ENCODE measurements at regions not wholly inside any gene's neighbourhood (a gene's known extent, or its start where the extent isn't known, plus 50 kb on each side); places are given as distances from the start of the nearest gene placed in this dataset.

DNA sequence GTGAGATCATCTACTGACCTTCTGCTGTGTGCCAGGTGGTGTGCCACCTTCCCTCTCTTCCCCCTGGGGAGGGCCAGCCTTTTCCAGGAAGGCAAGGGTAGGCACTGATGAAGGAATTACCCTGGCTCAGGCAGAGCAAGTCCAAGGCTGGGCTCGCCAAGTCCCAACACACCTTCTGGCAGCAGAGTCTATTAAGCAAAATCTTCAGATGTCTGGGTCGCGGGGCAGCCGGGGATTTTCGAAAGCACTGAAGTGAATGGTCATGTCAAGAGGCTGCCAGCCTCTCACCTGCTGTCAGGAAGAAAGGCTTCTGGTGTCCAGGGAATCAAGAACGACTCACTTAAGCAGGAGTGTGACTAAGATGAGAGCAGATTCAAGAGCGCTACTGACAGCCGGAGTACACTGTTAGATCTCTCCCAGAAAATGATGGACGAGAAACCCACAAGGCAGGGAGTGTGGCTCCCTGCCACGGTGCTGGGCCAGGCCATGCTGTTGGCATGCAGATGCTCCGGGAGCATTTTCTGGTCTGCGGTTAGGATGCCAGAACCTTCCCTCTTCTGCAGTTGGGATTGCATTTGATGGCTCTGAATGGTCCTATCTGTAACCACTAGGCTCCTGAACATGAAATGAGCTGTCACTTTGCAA, 479.8 kb downstream of the SHQ1 start:
- no peak for DNase-seq (ENCODE audit: low read depth)
- H3K4me3 ChIP-seq (ENCODE audit: low read depth, low read length): no peak overlapping the region
- no peaks in the 10 kb centered on the region for H3K27me3 ChIP-seq (ENCODE audit: control insufficient read depth, insufficient read depth, low read length)
- H3K36me3 ChIP-seq (ENCODE audit: control insufficient read depth, insufficient read depth, low read length): no peaks in the 10 kb centered on the region
- TF ChIP-seq, protein P1, sequence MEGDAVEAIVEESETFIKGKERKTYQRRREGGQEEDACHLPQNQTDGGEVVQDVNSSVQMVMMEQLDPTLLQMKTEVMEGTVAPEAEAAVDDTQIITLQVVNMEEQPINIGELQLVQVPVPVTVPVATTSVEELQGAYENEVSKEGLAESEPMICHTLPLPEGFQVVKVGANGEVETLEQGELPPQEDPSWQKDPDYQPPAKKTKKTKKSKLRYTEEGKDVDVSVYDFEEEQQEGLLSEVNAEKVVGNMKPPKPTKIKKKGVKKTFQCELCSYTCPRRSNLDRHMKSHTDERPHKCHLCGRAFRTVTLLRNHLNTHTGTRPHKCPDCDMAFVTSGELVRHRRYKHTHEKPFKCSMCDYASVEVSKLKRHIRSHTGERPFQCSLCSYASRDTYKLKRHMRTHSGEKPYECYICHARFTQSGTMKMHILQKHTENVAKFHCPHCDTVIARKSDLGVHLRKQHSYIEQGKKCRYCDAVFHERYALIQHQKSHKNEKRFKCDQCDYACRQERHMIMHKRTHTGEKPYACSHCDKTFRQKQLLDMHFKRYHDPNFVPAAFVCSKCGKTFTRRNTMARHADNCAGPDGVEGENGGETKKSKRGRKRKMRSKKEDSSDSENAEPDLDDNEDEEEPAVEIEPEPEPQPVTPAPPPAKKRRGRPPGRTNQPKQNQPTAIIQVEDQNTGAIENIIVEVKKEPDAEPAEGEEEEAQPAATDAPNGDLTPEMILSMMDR (IDR thresholded peaks at IDR 0.05; ENCODE audit: insufficient read depth, low read length, poor library complexity, severe bottlenecking): no peak

DNA sequence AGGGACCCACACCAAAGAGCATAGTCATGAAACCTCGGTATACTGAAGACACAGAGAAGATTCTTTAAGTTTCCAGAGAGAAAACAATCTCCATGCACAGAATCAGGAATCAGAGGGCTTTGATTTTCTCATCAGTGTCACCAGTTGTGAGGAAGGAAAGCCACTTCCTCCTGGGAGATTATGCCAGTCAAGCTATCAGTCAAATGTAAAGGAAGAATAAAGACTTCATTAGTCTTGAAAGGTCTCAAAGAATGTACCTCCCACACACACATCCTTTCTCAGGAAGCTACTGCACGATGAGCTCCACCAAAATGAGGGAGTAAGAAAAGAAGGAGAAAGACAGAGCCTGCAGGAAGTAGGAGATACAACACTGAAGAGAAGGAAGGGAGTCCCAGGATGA, 486.3 kb downstream of the SHQ1 start:
- H3K4me3 ChIP-seq (ENCODE audit: low read depth, low read length): no peak overlapping the region
- DNase-seq (ENCODE audit: low read depth): no peak
- no peaks in the 10 kb centered on the region for H3K36me3 ChIP-seq (ENCODE audit: control insufficient read depth, insufficient read depth, low read length)
- no peaks in the 10 kb centered on the region for H3K27me3 ChIP-seq (ENCODE audit: control insufficient read depth, insufficient read depth, low read length)
- TF ChIP-seq, protein P1 (IDR thresholded peaks at IDR 0.05; ENCODE audit: insufficient read depth, low read length, poor library complexity, severe bottlenecking): no peak

DNA sequence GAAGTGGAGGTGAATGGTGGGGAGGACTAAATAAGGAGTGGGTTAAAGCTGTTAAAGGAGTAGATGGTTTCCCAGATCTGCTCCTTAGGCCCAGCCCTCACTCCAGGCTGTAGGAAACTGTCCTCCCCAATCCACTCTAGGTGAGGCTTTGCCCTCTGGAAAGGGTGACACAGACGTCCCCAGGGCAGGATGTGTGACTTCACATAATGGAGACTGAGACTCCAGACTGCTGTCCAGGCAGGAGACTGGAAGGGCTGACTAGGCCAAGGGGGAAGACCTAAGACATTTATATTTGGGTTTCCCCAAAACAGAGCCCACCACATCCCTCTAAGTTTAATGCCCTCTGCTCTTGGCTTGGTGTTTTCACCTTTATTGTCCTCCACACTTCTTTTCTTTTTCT, 488.5 kb downstream of the SHQ1 start:
- H3K36me3 ChIP-seq (ENCODE audit: control insufficient read depth, insufficient read depth, low read length): no peaks in the 10 kb centered on the region
- no peak overlapping the region for H3K4me3 ChIP-seq (ENCODE audit: low read depth, low read length)
- no peak for DNase-seq (ENCODE audit: low read depth)
- H3K27me3 ChIP-seq (ENCODE audit: control insufficient read depth, insufficient read depth, low read length): no peaks in the 10 kb centered on the region
- TF ChIP-seq, protein P1 (IDR thresholded peaks at IDR 0.05; ENCODE audit: insufficient read depth, low read length, poor library complexity, severe bottlenecking): no peak

DNA sequence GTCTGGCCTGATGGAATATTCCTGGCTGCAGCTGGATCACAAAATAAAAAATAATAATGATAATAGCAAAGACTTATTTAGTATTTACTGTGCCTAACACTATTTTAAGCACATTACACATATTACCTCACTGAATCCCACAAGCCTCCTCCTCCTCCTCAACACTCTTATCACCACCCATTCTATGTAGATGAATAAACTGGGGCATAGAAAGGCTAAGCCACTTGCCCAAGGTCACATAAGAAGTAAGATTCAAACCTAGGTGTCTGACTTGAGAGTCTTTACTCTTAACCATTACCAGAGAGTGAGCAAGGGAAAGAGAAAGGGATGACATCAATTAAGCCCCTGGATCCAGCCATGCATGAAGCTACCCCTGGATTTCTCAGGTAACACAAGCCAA, 493.1 kb downstream of the SHQ1 start:
- H3K27me3 ChIP-seq (ENCODE audit: control insufficient read depth, insufficient read depth, low read length): no peaks in the 10 kb centered on the region
- DNase-seq (ENCODE audit: low read depth): no peak
- H3K4me3 ChIP-seq (ENCODE audit: low read depth, low read length): no peak overlapping the region
- TF ChIP-seq, protein P1 (IDR thresholded peaks at IDR 0.05; ENCODE audit: insufficient read depth, low read length, poor library complexity, severe bottlenecking): no peak
- no peaks in the 10 kb centered on the region for H3K36me3 ChIP-seq (ENCODE audit: control insufficient read depth, insufficient read depth, low read length)

DNA sequence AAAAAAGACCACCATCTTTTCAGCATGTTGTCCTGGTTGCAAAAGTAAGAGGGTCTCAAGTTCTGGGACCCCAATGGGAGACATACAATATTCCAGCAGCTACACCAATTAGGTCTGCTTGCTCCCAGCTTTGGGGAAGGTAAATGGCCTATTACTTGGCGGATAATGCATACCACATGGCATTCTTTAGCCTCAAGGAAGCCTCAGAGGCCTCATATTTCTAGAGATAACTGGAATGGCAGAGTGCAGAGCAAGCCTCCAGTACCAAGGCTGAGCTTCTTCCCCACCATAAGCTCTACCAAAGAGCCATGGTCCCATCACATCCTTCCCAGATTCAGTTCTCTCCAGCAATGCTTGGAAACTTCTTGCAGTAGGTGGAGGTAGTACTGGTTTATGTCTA, 493.8 kb downstream of the SHQ1 start:
- no peaks in the 10 kb centered on the region for H3K27me3 ChIP-seq (ENCODE audit: control insufficient read depth, insufficient read depth, low read length)
- DNase-seq (ENCODE audit: low read depth): no peak
- H3K4me3 ChIP-seq (ENCODE audit: low read depth, low read length): no peak overlapping the region

More for the DNA sequence above, 493.8 kb downstream of the SHQ1 start:
- TF ChIP-seq, protein P1 (IDR thresholded peaks at IDR 0.05; ENCODE audit: insufficient read depth, low read length, poor library complexity, severe bottlenecking): no peak
- H3K36me3 ChIP-seq (ENCODE audit: control insufficient read depth, insufficient read depth, low read length): no peaks in the 10 kb centered on the region

All from kidney epithelial cell (primary cell).